HG02870 (cell line): ENCODE measurements at regions not wholly inside any gene's neighbourhood (a gene's known extent, or its start where the extent isn't known, plus 50 kb on each side); places are given as distances from the start of the nearest gene placed in this dataset.

Source experiments
- ATAC-seq: cut with Tn5 transposase; IDR thresholded peaks from one replicate; pipeline ENCODE4 v1.9.1; 2021; ENCODE audit warnings: mild to moderate bottlenecking, moderate library complexity; ENCODE audit not compliant: unreplicated experiment

DNA sequence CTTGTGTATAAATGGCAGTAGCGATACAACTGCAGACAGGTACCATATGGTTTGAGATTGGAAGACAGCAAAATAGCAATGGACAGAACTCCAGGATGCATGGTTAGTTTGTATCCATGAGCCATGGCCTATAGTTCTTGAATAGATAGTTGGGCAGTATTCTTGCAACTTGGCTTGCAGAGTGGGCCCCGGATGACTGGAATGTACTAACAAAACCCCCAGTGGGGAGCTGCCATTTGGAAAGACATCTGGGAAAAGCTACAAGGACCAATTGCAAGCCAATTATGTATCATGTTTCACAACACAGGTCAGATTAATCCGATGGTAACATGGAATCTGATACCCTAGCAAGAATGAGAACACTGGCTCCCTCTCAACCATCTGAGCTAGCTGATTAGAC lies 279.6 kb downstream of the RERGL start:
- ATAC-seq = no peak

DNA sequence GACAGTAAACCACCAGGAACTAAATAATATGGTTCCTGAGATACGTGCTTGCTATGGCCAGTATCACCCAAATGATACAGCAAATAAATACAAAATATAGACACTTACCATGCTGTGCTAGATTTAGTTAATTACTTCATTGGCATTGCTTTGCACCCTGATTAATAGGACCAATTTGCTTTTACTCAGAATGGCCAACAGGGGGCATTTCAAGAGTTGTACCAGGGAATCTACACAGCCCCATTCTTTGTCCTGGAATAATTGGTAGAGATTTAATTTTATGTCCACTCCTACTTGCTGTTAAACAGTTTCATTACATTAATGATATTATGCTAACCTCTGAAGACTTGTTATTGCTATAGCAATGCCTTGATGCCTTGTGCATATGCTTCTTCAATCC lies 280.8 kb downstream of the RERGL start:
- ATAC-seq = no peak

DNA sequence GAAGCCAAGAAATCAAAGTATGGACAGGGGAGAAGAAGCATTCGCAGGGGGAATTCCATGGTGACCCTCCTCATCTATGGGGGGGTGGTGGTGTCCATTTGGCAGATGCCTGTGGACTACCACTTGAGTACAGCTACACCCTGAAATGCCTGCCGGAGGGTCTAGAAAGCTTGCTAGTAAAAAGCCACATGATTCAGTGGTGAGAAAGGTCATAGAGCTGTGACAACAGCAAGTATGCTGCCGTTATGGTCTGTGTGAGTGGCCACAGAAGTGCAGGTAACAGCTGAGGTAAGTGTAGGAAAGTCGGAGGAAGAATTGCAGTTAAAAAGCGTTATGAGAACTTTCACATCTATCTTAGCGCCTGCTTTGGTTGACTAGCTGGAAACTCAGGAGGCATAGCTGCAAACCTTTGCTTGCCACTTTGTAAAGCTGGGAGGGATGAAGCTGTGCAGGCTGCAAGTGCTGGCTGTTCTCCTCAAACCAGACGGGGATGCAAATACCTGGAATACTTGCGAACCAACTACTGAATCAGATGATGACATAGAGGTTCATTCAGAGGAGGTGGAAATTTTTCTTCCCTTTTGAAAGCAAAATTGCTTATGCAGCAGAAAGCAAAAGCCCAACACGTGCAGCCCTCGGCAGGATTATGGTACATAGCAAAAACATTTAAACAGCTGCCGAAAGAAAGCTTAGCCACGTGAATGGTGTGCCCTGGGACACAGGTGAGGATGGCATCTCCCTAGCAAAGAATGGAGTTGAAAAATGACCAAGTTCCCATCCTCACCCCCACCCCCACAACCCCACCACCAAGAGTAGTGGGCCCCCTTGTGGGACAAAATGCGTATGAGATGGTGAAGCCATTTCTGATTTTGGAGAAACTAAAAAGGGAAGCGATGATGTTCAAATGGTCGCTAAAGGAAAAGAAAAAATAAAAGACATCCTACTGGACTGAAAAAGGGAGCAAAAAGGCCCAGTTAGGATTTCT lies 287.0 kb downstream of the RERGL start:
- ATAC-seq = no peak

DNA sequence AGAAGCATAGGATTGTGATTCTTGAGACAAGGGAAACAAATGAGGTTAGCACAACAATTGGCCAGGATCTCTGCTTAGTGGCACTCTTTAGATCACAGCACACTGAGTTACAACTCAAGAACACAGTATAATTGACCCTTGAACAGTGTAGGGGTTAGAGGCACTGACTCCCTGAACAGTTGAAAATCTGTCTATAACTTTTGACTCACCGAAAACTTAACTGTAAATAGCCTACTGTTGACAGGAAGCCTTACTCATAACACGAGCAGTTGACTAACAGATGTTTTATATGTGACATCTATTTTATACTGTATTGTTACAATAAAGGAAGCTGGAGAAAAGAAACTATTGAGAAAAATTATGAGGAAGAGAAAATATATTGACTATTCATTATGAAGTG lies 296.1 kb downstream of the RERGL start:
- ATAC-seq = no peak

DNA sequence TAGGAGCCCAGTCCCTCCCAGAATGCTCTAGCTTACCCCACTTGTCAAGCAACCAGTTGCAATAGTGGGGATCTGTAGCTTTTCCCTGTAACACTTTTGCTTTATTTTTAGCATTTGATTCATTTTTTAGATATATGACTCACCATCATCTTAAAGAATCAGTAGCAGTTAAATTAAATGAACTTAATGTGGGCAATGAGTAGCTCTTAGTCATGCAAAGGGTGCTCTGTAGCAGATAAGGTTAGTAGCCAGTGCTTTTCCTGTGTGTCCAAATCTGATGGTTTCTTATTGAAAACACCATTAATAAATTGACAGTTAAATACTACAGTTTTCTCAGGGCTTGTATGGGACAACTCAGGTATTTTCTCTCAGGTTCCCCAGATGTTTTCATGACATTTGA lies 311.8 kb downstream of the RERGL start:
- no peak for ATAC-seq

DNA sequence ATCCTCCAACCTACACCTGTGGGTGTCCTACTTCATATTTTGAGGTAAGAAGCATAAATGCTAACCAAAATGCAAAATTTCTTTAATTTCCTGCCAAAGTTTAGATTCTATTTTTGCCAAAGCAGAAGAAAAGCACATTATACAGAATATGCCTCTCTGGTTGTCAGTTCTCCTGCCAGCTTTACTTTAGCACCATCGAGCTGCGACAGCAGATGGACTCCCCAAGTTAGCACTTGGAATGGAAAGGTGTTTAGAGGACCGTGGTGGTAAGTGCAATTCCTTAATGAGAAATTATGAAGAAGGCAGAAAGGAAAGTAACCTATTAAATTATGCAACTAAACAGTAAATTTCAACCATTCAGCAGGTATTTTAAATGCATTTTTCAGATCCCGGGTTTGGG lies 326.6 kb downstream of the RERGL start:
- ATAC-seq = no peak

DNA sequence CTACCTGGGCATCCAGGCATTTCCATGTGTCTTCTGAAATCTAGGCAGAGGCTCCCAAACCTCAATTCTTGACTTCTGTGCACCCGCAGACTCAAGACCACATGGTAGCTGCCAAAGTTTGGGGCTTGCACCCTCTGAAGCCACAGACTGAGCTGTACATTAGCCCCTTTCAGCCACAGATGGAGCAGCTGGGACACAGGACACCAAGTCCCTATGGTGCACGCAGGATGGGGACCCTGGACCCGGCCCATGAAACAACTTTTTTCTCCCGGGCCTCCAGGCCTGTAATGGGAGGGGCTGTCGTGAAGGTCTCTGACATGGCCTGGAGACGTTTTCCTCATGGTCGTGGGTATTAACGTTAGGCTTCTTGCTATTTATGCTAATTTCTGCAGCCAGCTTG lies 330.0 kb downstream of the RERGL start:
- ATAC-seq = no peak
